ENCODE measurements at regions not wholly inside any gene's neighbourhood (a gene's known extent, or its start where the extent isn't known, plus 50 kb on each side); places are given as distances from the start of the nearest gene placed in this dataset.

GRCh38 chr12:24424889-24425600 lies 475.6 kb upstream of the SOX5 start:
- Histone ChIP-seq H3K9me3 (ENCODE audit: control insufficient read depth, insufficient read depth, low read depth, low read length) (no peaks in the 10 kb centered on the region), H3K4me1 (ENCODE audit: control insufficient read depth, insufficient read depth, low read length) (no peaks in the 10 kb centered on the region), H3K36me3 (ENCODE audit: control insufficient read depth, insufficient read depth, low read length) (no peaks in the 10 kb centered on the region), H3K4me3 (ENCODE audit: low read depth in 2 of 2, low read length in 2 of 2) (no peak overlapping the region), H3K27me3 (ENCODE audit: control insufficient read depth, insufficient read depth, low read length) (no peaks in the 10 kb centered on the region), H3K27ac (ENCODE audit: low read length) (no peak overlapping the region)
- DNase-seq (ENCODE audit: low read depth, low spot score) (no peak), ATAC-seq (no peak)
- TF ChIP-seq SIN3A (IDR thresholded peaks at IDR 0.05; ENCODE audit: borderline replicate concordance, insufficient read depth, low read depth, low read length) (no peak), POLR2AphosphoS5 (IDR thresholded peaks at IDR 0.05; ENCODE audit: low read depth, low read length) (no peak), REST (IDR thresholded peaks at IDR 0.05; ENCODE audit: insufficient read depth in 1 of 2, low read depth in 2 of 2, low read length in 1 of 2) (no peak), CTCF (IDR thresholded peaks at IDR 0.05) (no peak), TCF7L2 (IDR thresholded peaks at IDR 0.05; ENCODE audit: low read depth, low read length) (no peak)
- intact Hi-C loops (cut with micrococcal nuclease; ENCODE audit: unreplicated experiment) (no loop called here), in situ Hi-C loops (cut with HindIII; ENCODE audit: low pct_unique_long_range_greater_than_20kb, low sequenced_read_pairs) (no loop called here)
- ChIA-PET CTCF (no interaction called here), POLR2A (no interaction called here)
- BruUV-seq (replicated peaks), result no TSS peak

- ATAC-seq (no peak), DNase-seq (ENCODE audit: low read depth, low spot score) (no peak)
- POLR2A ChIA-PET, result no interaction called here
- no TSS peak for BruUV-seq (replicated peaks)
- no peaks in the 10 kb centered on the region for H3K4me1 ChIP-seq (ENCODE audit: control insufficient read depth, insufficient read depth, low read length)
- CTCF ChIA-PET, result no interaction called here
- H3K9me3 ChIP-seq (ENCODE audit: control insufficient read depth, insufficient read depth, low read depth, low read length), result no peaks in the 10 kb centered on the region
- TF ChIP-seq REST (IDR thresholded peaks at IDR 0.05; ENCODE audit: insufficient read depth in 1 of 2, low read depth in 2 of 2, low read length in 1 of 2), result no peak
- no peak for TF ChIP-seq POLR2AphosphoS5 (IDR thresholded peaks at IDR 0.05; ENCODE audit: low read depth, low read length)
- TF ChIP-seq TCF7L2 (IDR thresholded peaks at IDR 0.05; ENCODE audit: low read depth, low read length), result no peak
- no peak for TF ChIP-seq SIN3A (IDR thresholded peaks at IDR 0.05; ENCODE audit: borderline replicate concordance, insufficient read depth, low read depth, low read length)
- TF ChIP-seq CTCF (IDR thresholded peaks at IDR 0.05), result no peak
- H3K4me3 ChIP-seq (ENCODE audit: low read depth in 2 of 2, low read length in 2 of 2), result no peak overlapping the region
- H3K27ac ChIP-seq (ENCODE audit: low read length), result no peak overlapping the region
- H3K36me3 ChIP-seq (ENCODE audit: control insufficient read depth, insufficient read depth, low read length), result no peaks in the 10 kb centered on the region
- no peaks in the 10 kb centered on the region for H3K27me3 ChIP-seq (ENCODE audit: control insufficient read depth, insufficient read depth, low read length)
- in situ Hi-C loops (cut with HindIII; ENCODE audit: low pct_unique_long_range_greater_than_20kb, low sequenced_read_pairs) (no loop called here), intact Hi-C loops (cut with micrococcal nuclease; ENCODE audit: unreplicated experiment) (no loop called here)
Measured at GRCh38 chr12:24424376-24424775, 474.9 kb upstream of the SOX5 start.

Measured in Panc1 (cell line).